ENCODE measurements at regions not wholly inside any gene's neighbourhood (a gene's known extent, or its start where the extent isn't known, plus 50 kb on each side); places are given as distances from the start of the nearest gene placed in this dataset.

GRCh38 chr5:143730112-143730801 lies 81.7 kb upstream of the HMHB1 start:
- Histone ChIP-seq H3K9me3 (ENCODE audit: control insufficient read depth in 2 of 3, insufficient read depth in 1 of 3, low read length in 3 of 3) (no peaks in the 10 kb centered on the region), H3K4me3 (ENCODE audit: low read length in 3 of 3) (no peak overlapping the region), H3K27me3 (ENCODE audit: control insufficient read depth, insufficient read depth, low read length) (no peaks in the 10 kb centered on the region), H3K4me1 (ENCODE audit: control insufficient read depth in 2 of 3, insufficient read depth in 2 of 3, low read depth in 1 of 3, low read length in 3 of 3) (no peaks in the 10 kb centered on the region), H3K9ac (ENCODE audit: low read length in 3 of 3) (no peak overlapping the region), H3K27ac (ENCODE audit: low read depth in 2 of 2, low read length in 2 of 2) (no peak overlapping the region), H3K36me3 (ENCODE audit: control insufficient read depth in 2 of 3, insufficient read depth in 3 of 3, low read length in 3 of 3) (no peaks in the 10 kb centered on the region)
- FAIRE-seq (no peak), DNase-seq (no peak)
- TF ChIP-seq CTCF (IDR thresholded peaks at IDR 0.05; ENCODE audit: borderline replicate concordance, extremely low read depth, insufficient read depth) = no peak
- intact Hi-C loops (cut with DNase I) = no loop called here

GRCh38 chr5:143729334-143729946 lies 82.5 kb upstream of the HMHB1 start:
- intact Hi-C loops (cut with DNase I) = no loop called here
- Histone ChIP-seq H3K27me3 (ENCODE audit: control insufficient read depth, insufficient read depth, low read length) (no peaks in the 10 kb centered on the region), H3K9ac (ENCODE audit: low read length in 3 of 3) (no peak overlapping the region), H3K36me3 (ENCODE audit: control insufficient read depth in 2 of 3, insufficient read depth in 3 of 3, low read length in 3 of 3) (no peaks in the 10 kb centered on the region), H3K4me1 (ENCODE audit: control insufficient read depth in 2 of 3, insufficient read depth in 2 of 3, low read depth in 1 of 3, low read length in 3 of 3) (no peaks in the 10 kb centered on the region), H3K4me3 (ENCODE audit: low read length in 3 of 3) (no peak overlapping the region), H3K9me3 (ENCODE audit: control insufficient read depth in 2 of 3, insufficient read depth in 1 of 3, low read length in 3 of 3) (peaks cover 0 to 4% (median 0%) of the 10 kb centered on the region in 3 donors), H3K27ac (ENCODE audit: low read depth in 2 of 2, low read length in 2 of 2) (no peak overlapping the region)
- no peak for TF ChIP-seq CTCF (IDR thresholded peaks at IDR 0.05; ENCODE audit: borderline replicate concordance, extremely low read depth, insufficient read depth)
- DNase-seq (no peak), FAIRE-seq (no peak)

- Histone ChIP-seq H3K27me3 (ENCODE audit: control insufficient read depth, insufficient read depth, low read length) (no peaks in the 10 kb centered on the region), H3K36me3 (ENCODE audit: control insufficient read depth in 2 of 3, insufficient read depth in 3 of 3, low read length in 3 of 3) (no peaks in the 10 kb centered on the region), H3K27ac (ENCODE audit: low read depth in 2 of 2, low read length in 2 of 2) (no peak overlapping the region), H3K9me3 (ENCODE audit: control insufficient read depth in 2 of 3, insufficient read depth in 1 of 3, low read length in 3 of 3) (peaks cover 0 to 6% (median 0%) of the 10 kb centered on the region in 3 donors), H3K9ac (ENCODE audit: low read length in 3 of 3) (no peak overlapping the region), H3K4me3 (ENCODE audit: low read length in 3 of 3) (no peak overlapping the region), H3K4me1 (ENCODE audit: control insufficient read depth in 2 of 3, insufficient read depth in 2 of 3, low read depth in 1 of 3, low read length in 3 of 3) (no peaks in the 10 kb centered on the region)
- intact Hi-C loops (cut with DNase I) = no loop called here
- FAIRE-seq = no peak
- DNase-seq = no peak
- no peak for TF ChIP-seq CTCF (IDR thresholded peaks at IDR 0.05; ENCODE audit: borderline replicate concordance, extremely low read depth, insufficient read depth)
Measured at GRCh38 chr5:143723159-143723558, 88.8 kb upstream of the HMHB1 start.

Measured in kidney (tissue), 13 donors.